Activated naive CD4-positive, alpha-beta T cell treated with Interleukin-2 at 50 U/mL for 16 hours (primary cell): ENCODE measurements at regions not wholly inside any gene's neighbourhood (a gene's known extent, or its start where the extent isn't known, plus 50 kb on each side); places are given as distances from the start of the nearest gene placed in this dataset.
"Not testable (repeated sequence)": the region's sequence is repeated elsewhere in the genome, so short reads cannot be mapped to it uniquely, and the experiment has no call there.

Experiments
- DNase-seq: peaks from one replicate; pipeline ENCODE4 v3.0.0-alpha.2; 2020

DNA sequence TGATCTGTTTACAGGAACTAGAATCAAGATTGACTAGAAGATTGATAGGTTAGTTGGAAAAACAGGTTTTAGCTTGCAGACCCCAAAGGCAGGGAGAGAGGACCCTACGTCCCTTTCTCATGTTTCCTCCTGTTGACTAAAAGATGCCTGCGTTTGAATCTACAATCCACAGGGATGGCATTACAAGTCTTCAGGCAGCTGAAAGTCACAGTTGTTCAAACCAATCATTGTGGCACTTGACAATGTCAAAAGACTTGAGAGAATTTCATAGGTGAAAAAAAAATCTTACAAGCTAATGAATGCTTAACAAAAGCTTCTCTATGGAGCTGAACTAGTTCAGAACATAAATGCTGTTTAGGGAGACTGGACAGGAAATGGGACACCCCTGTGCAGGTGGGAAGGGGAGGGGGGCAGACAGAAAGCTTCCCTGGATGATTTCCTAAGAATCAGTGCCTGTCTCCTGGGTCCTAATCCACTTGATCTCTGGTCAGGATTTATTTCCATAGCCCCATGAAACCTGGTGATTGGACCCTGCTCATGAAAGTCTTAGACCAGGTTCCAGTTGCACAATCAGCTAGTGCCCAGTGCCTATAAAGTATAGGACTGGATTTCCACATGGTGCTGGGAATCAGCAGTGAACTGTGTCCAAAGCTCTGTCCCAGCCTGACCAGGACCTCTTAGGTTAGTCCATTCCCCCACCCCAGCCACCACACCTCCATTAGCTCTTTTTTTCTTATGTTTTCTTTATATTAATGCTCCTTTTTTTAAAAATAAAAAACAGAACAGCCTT lies 91.6 kb upstream of the BCAR3 start:
- DNase-seq = no peak

GRCh38 chr1:93771843-93772242 lies 90.2 kb upstream of the BCAR3 start:
- DNase-seq = no peak

GRCh38 chr1:93770640-93771039 lies 89.0 kb upstream of the BCAR3 start:
- no peak for DNase-seq

- DNase-seq = no peak
Measured at GRCh38 chr1:93769777-93770176, 88.1 kb upstream of the BCAR3 start.

DNA sequence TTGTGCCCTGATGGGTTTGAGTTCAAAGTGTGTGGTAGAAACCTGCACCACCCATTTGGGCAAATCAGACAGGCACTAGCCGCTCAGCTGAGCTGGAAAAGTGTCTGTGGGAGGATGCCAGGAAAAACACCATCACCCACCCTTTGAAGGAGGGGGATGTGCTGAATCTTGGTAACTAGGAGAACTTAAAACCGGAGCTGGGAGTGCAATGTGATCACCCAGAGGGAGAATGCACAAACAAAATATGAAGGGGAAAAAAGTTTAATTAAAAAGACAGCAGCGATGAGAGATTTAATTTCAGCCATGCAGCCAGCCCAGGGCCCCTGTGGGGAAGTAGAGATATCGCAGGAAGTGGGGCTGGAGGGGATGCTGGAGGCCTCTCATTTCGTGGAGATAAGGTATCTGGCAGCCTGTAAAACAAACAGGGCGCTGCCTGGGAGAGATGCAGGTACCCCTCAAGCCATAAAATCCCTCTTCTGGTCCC lies 86.8 kb upstream of the BCAR3 start:
- DNase-seq = no peak

DNA sequence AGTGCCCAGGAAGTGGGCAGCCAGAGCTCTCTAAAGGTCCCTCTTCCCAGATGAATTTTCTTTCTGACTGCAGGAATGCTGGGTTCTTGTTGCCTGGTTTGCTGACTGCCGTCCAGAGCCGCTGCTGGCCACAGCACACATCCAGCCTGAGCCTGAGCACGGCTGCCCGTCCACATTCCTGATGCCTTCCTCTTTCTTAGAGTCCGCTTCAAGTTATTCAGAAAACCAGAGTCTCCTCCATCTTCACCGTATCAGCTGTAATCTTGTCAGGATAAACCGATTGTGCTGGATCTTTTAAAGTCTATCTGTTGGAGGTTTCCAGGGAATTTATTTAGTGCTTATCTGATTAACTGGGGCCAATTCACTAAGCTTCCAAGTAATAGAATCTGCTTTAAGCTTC lies 84.8 kb upstream of the BCAR3 start:
- no peak for DNase-seq

GRCh38 chr1:93765099-93765498 lies 83.5 kb upstream of the BCAR3 start:
- DNase-seq = no peak

GRCh38 chr1:93764366-93764750 lies 82.7 kb upstream of the BCAR3 start:
- DNase-seq = no peak

DNA sequence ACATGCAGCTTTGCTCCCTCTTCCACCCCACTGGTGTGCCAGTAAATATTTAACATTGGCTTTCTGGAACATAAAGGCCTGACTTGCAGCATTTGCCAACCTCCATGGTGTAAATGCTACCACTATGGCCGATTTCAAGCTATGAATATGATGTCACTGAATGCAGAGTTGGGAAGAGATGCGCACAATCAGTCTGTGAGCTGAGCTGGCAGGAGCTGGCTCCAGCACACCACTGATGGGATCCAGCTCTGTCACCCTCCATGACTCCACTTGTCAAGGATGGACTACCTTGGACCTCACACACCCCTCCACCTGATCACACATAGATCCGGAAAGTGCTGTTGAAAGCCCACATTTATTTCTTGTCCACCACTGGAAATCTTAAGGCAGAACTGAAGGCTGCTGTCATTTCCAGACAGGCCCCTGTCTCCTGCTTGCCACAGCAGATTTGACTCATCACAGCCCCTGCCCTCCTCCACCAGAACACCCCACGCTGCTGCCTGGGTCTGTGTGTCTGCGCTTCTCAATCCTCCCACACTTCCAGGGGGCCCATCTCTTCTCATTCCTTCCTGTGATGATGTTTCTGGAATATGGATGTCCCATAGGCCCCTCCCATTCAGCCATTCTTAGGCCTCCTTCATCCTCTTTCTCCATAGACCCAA lies 82.2 kb upstream of the BCAR3 start:
- DNase-seq = no peak

DNA sequence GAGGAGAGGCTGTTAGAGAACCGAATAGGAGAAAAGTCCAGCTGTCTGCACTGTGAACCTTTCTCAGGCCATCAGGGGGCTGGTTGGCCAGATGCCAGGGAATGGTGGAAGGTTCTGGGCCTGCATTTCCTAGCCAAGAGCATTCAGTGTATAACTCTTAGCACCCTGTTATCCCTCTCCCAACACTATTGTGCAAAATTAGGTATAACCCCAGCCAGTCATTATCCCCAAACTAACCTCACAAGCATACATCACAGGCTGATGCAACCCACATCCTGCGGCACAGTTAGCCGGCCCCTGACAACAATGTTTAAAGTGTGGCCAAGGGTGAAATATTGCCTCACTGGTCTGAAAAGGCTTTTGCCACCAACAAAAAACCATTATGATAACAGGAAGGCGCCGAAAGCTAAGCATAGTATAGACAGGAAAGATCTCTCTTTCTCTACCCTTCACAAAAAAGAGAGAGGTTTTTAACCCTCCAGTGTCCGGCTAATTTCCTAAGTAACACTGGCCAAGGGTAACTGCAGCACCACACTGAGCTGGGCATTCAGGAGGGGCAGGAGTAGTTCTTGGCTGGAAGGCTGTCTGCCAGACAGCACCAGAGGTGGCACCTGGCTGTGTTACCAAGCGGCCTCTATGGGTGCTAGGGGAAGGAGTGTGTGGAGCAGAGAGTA lies 77.3 kb upstream of the BCAR3 start:
- no peak for DNase-seq

DNA sequence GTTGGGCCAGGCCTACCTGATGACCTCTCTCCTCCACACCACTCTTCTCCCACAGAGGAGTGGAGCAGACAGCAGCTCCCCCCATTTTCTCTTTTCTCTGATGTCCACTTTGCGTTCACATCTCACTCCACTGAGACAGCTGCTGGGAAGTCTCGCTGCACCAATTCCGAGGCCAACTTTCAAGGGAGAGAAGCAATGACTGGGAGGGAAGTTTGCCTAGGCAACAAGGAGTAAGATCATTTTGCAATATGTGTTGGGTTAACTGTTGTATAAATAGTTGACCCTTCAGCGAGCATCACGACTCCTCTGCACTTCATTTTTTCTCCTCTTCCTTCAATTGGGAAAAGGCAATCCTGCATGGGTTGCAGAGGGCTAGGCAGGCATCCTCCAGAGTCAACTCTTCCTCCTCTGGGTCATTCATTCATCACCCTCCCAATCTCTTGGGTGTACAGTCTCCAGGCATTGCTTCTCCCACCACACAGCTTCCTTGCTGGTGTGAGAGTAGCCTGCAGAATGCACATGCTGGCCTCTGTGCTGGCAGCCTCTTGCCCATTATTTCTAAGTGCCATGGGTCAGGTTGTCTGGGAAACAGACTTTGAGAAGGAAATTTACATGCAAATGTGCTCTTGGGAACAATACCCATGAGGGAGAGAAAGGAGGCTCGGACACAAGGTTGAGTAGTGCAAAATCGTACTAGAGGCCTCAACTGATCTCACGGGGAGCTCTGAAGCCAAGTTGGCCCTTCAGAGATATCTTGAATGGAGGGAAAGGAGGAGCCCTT lies 75.8 kb upstream of the BCAR3 start:
- no peak for DNase-seq

DNA sequence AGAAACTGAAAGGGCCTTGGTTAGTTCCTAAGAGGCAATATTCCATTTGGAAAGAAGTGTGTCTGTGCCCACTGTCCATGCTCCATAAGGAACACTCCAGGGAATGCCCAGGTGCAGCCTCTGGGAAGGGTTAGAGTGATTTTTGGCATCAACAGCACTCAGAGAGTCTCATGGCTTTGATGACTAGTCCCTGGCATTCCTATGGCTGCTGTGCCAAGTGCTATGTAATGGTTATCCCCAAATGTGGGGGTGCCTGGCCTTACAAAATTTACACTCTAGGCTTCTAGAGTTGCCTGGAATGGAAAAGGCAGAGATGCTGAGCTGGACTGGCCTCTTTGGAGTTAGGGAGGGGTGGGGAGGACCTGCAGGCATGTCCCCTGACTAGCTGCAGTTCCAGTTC lies 75.0 kb upstream of the BCAR3 start:
- DNase-seq = no peak

DNA sequence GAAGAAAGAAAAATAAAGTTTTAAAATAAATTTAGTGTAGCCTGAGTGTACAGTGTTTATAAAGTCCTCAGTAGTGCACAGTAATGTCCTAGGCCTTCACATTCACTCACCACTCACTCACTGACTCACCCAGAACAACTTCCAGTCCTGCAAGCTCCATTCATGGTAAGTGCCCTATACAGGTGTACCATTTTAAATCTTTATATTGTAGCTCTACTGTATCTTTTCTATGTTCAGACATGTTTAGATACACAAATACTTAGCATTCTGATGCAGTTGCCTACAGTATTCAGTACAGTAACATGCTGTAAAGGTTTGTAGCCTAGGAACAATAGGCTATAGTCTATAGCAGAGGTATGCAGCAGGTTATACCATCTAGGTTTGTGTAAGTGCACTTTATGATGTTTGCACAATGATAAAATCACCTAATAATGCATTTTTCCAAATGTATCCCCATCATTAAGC lies 73.6 kb upstream of the BCAR3 start:
- DNase-seq = not testable (repeated sequence)

DNA sequence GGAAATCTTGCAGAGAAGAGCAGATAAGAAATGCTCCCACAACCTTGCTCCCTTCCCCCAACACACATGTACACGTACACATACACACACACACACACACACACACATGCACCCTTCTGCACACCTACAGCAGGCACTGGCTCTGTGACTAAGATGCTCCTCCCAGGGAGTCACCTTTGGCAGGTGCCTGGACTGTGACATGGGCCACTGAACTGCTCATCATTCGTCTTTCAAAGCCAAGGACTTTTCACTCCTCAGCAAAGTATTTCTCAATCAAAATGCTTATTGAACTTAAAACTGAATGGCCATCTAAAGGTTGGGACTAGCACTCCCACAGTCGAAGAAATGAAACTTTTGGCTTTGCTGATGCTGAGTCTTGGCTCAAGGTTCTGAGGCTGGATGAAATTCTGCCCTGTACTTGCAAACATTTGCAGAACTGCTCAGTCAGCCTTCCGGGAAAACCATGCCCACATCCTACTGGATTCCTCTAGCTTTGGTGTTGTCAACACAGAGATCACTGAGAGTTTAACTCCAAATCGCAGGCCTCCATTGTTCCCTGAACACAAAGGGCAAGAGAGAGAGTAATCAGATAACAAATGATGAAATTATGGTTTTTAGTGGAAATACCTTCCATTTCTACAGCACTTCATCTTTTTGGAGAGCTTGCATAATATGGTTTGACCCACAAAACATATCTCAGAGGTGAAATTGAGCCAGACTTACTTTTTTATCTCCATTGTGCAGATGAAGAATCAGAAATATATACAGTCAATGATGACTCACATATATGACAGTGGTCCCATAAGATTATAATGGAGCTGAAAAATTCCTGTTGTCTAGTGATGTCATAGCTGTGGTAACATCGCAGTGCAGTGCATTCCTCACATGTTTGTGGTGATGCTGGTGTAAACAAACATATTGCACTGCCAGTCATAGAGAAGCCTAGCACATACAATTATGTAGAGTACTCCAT lies 72.4 kb upstream of the BCAR3 start:
- DNase-seq = no peak

GRCh38 chr1:93751377-93752250 lies 70.0 kb upstream of the BCAR3 start:
- DNase-seq = no peak

DNA sequence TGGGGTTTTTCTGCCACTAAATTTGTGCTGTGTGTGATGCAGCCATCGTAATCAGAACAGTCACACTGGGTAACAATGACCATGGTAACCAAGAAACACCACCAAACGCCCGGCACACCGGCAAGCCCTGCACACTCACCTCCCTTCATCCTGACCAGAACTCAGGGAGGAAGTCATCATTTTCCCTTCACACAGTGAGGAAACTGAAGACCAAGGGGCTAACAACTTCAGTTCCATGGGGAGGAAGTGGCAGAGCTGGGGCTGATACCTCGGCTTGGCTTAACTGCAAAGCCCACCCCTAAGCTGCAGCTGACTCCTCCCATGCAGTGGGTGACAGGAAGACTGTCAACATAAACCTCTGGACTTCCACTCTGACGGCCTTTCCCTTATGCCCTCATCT lies 69.3 kb upstream of the BCAR3 start:
- DNase-seq = no peak

- DNase-seq = no peak
Measured at GRCh38 chr1:93749894-93750301, 68.3 kb upstream of the BCAR3 start.

GRCh38 chr1:93749487-93749886 lies 67.8 kb upstream of the BCAR3 start:
- DNase-seq = no peak

DNA sequence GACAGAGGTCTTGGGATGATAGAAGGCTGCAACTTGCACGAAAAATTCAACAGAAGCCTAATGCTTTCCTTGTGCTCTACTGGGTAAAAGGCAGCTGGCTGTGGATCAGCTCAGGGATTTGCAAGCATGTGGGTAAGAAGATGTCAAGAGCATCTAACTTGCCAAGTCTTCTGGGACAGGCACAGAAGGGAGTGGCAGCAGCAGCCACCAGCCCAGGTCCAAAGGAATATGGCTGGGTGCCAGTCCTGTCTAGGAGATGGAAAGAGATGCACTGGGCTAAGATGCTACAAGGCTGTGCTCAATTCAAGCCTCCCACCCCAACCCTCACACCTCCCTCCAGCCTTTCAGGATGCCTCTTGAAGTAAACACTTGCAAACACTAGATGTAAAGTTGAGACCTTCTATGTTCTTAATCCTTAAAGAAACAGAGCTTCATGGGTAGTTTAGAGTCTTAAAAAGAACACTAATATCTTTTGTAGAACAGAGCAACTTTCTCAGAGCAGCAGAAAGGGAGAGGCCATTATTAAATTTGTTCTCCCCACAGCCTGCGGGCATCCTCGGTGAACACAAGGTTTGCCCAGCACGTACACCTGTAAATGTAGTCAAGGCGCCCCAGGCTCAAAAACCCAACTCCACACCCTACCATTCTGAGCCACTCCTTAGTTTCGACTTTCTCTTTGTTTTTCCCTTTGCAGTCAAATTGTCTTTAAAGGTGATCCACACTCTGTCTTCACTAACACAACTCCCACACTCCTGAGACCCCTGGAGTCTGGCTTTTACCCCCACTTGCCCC lies 64.6 kb upstream of the BCAR3 start:
- no peak for DNase-seq
